AG10803 (cell line): ENCODE measurements at regions not wholly inside any gene's neighbourhood (a gene's known extent, or its start where the extent isn't known, plus 50 kb on each side); places are given as distances from the start of the nearest gene placed in this dataset.

Experiments
- DNase-seq: peaks from one replicate; pipeline ENCODE4 v3.0.0; 2010; ENCODE audit warnings: low read depth
- H3K4me3 ChIP-seq: 2 replicates; pipeline ENCODE4 v1.5.1; 2011; ENCODE audit warnings: mild to moderate bottlenecking, low read length, control low read depth
- CTCF ChIP-seq: conservative IDR thresholded peaks from 2 replicates; pipeline ENCODE4 v1.5.1; 2011; ENCODE audit warnings: mild to moderate bottlenecking, low read length, control low read depth, inconsistent platforms

DNA sequence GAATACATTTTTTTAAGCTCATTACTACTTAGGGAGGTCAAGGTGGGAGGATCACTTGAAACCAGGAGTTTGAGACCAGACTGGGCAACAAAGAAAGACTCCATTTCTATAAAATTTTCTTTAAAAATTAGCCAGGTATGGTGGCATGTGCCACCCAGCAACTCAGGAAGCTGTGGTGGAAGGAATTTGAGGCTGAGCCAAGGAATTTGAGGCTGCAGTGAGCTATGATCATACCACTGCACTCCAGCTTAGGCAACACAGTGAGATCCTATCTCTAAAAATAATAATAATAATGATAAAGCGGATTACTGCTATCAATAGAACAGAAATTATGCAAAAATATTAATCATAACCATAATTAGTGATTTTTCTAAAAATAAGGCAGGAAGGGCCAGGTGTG lies 170.3 kb downstream of the COPRS start:
- no peak overlapping the region for H3K4me3 ChIP-seq
- no peak for TF ChIP-seq CTCF
- peak; percentile 48 for DNase-seq

DNA sequence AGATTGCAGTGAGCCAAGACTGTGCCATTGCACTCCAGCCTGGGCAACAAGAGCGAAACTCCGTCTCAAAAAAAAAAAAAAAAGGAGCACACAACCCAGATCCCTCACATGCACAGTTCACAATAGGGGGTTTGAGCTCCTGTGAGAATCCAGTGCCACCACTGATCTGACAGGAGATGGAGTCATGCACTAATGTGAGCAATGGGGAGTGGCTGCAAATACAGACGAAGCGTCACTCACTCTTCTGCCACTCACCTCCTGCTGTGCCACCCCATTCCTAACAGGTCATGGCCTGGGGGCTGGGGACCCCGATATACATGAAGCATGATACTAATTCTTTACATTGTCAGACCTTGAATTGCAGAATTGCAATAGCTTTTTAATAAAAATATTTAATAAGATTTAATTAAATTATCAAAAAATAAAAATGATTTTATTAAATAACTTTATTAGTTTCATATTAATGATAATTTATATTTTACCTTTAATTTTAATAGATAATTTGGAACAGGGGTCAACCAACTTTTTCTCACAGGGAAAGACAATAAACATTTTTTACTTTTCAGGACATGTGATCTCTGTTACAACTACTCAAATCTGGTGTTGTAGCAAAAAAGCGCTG lies 171.4 kb downstream of the COPRS start:
- TF ChIP-seq CTCF, result no peak
- DNase-seq, result no peak
- no peak overlapping the region for H3K4me3 ChIP-seq

DNA sequence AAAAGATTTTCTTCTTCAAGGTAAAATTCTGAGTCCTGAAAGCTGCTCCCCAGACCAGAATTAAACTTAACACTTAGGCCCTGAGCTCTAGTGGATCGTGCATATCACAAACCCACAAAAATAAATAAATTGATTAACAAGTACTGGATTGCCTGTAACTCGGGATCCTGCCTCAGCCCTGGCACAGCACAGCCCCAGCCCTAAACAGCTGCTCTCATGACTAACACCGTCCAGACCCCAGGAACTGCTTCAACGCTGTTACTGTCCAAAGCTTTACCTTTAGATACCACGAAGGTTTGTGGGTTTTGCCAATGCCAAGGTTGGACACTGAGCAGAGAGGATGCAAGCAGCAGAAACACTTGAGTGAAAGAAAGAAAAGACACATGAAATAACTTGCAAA lies 172.5 kb downstream of the COPRS start:
- no peak overlapping the region for H3K4me3 ChIP-seq
- no peak for DNase-seq
- no peak for TF ChIP-seq CTCF

DNA sequence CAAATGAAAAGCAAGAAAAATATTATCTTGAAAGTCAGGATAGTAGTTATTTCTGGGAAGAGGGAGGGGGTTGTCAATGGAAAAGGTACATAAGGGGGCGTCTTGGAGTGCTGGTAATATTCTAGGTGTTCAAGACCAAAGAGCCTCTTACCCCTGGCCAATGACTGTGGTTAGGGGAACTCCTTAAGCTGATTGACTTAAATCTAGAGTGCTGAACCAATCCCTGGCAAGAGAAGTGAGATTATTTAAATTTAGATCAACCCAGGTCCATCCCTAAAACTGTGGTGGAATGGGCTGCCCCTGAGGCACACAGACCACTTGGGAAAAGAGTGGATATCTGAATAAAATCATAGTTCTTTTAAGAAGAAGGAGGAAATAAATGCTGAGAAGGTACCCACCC lies 174.1 kb downstream of the COPRS start:
- no peak overlapping the region for H3K4me3 ChIP-seq
- TF ChIP-seq CTCF, result no peak
- DNase-seq, result no peak

DNA sequence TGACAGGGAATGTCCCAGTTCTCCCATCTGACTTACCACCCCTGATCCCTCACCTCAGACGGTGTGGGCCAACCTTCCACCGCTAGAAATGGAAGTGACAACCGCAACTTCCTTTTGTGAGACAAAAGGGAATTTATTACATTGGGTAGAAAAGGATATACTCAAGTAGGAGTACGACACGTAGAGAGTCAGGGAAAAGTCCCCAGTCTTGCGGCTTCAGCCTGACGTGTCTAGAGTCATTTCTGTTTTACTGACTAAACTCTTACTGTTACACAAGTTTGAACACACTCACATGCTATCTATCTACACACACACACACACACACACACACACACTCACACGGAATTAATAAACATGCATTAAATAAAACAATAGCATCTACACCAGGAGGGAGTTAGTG lies 178.9 kb downstream of the COPRS start:
- no peak overlapping the region for H3K4me3 ChIP-seq
- no peak for DNase-seq
- no peak for TF ChIP-seq CTCF

DNA sequence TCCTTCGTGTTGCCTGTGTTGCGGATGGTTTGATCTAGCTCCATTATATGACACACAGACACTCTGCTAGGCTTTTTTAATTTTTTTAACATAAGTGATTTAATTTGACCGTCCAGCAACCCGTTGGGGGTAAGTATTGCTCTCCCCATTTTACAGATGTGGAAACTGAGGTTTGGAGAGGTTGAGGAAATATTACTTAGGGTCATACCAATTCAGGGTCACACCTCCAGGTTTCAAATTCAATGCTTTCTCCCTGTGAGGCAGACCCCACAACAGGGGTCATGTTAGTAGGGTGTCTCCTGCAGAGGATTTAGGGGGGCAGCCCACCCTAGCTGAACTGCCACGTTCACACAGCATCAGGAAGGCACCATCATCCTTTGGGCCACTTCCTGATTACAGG lies 179.4 kb downstream of the COPRS start:
- H3K4me3 ChIP-seq, result no peak overlapping the region
- DNase-seq, result no peak
- TF ChIP-seq CTCF, result no peak

GRCh38 chr17:31678431-31678830 lies 180.6 kb downstream of the COPRS start:
- peak; percentile 65 for DNase-seq

More at GRCh38 chr17:31678431-31678830, 180.6 kb downstream of the COPRS start:
- H3K4me3 ChIP-seq, result no peak overlapping the region
- no peak for TF ChIP-seq CTCF
